ENCODE measurements at regions not wholly inside any gene's neighbourhood (a gene's known extent, or its start where the extent isn't known, plus 50 kb on each side); places are given as distances from the start of the nearest gene placed in this dataset.

- TF ChIP-seq CTCF (IDR thresholded peaks at IDR 0.05; ENCODE audit: insufficient read depth, low read length, poor library complexity, severe bottlenecking) = no peak
- TF ChIP-seq EZH2phosphoT487 (conservative IDR thresholded peaks at IDR 0.05; ENCODE audit: low read length) = no peak
These were observed 593.5 kb upstream of the SOX9 start for GRCh38 chr17:71527311-71527710.
